Stimulated activated naive B cell treated with anti-CD40 and anti-IgM and Interleukin-4, amounts not matched to agents 10 μg/mL and 1 μg/mL and 100 μg/mL, for 72 hours (primary cell): ENCODE measurements at regions not wholly inside any gene's neighbourhood (a gene's known extent, or its start where the extent isn't known, plus 50 kb on each side); places are given as distances from the start of the nearest gene placed in this dataset.
"Not testable (repeated sequence)": the region's sequence is repeated elsewhere in the genome, so short reads cannot be mapped to it uniquely, and the experiment has no call there.

Experiments
- ATAC-seq, 2 donors: fragments of 150-1000 bp; cut with Tn5 transposase; replicated peaks; 2 replicates each; pipeline ENCODE4 v1.10.0; 2021; ENCODE audit warnings: moderate library complexity in 1 of 2
- DNase-seq: peaks from one replicate; pipeline ENCODE4 v3.0.0; 2021
- H3K27ac Mint-ChIP-seq: one replicate; pipeline ENCODE4 v1.8.0; 2022; ENCODE audit warnings: mild to moderate bottlenecking, mixed read lengths
- H3K27me3 Mint-ChIP-seq, 2 donors: one replicate each; pipeline ENCODE4 v1.8.0; 2022; ENCODE audit warnings: mixed read lengths in 2 of 2
- H3K36me3 Mint-ChIP-seq, 2 donors: one replicate each; pipeline ENCODE4 v1.8.0; 2022; ENCODE audit warnings: mixed read lengths in 2 of 2, mild to moderate bottlenecking in 1 of 2
- H3K4me1 Mint-ChIP-seq, 2 donors: one replicate each; pipeline ENCODE4 v1.8.0; 2022; ENCODE audit warnings: mixed read lengths in 2 of 2, mild to moderate bottlenecking in 1 of 2
- H3K4me3 Mint-ChIP-seq, 2 donors: one replicate each; pipeline ENCODE4 v1.8.0; 2022; ENCODE audit warnings: mild to moderate bottlenecking in 2 of 2, mixed read lengths in 2 of 2, moderate library complexity in 1 of 2
- H3K9me3 Mint-ChIP-seq, 2 donors: one replicate each; pipeline ENCODE4 v1.8.0; 2022; ENCODE audit warnings: mixed read lengths in 2 of 2, mild to moderate bottlenecking in 1 of 2

DNA sequence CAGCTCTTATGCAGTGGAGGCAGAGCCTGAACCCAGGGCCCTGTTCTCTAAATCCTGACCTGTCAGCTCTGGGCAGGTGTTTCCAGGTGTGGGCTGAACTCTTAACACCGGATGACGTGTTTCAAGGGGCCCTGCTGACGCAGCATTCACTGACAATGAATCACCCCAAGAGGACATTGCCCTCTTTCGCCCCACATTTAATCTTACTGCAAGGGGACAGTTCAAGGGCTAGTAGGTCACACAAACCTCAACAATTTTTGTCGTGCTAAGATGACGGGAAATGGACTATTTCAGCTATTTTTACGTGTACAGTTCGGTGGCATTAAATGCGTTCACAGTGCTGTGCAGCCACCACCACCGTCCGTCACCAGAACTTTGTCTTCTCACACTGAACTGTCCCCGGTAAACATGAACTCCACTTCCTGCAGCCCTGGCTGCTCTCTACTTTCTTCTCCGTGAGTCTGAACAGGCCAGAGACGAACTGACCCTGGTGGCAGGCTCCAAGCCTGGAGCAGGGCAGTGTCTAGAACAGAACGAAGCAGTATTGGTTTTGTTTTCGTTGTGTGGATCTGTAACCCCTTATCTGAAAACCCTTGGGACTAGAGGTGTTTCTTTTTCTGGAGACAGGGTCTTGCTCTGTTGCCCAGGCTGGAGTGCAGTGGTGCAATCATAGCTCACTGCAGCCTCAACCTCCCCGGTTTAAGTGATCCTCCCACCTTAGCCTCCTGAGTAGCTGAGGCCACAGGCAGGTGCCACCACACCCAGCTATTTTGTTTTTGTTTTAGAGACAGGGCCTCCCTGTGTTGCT is 88.4 kb upstream of the CIBAR2 start:
- no peak overlapping the region for H3K4me3 Mint-ChIP-seq

DNA sequence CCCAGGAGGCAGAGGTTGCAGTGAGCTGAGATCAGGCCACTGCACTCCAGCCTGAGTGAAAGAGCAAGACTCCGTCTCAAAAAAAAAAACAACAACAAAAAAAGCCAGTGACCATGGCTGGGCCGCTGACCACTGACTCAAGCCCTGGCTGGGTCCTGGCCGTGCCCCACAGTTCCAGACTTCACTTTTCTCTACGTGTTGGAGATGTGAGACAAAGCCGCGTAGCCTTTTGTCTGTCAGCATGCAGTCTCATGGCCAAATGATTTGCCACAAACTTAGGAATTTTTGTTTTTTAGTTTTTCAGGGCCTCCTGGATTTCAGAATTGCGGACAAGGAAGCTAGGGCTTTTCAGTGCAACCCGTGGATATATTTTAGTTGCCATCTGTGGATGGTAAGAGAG is 89.3 kb upstream of the CIBAR2 start:
- ATAC-seq (no peak), DNase-seq (no peak)
- H3K4me1 Mint-ChIP-seq, result peaks cover 0 to 2% of the 10 kb centered on the region in 2 donors
- H3K9me3 Mint-ChIP-seq, result no peaks in the 10 kb centered on the region
- no peaks in the 10 kb centered on the region for H3K36me3 Mint-ChIP-seq
- peaks cover 7 to 21% of the 10 kb centered on the region in 2 donors for H3K27me3 Mint-ChIP-seq
- no peak overlapping the region for H3K27ac Mint-ChIP-seq
- H3K4me3 Mint-ChIP-seq, result no peak overlapping the region

More for the DNA sequence above, 88.4 kb upstream of the CIBAR2 start:
- ATAC-seq, result no peak
- Mint-ChIP-seq H3K9me3 (no peaks in the 10 kb centered on the region), H3K4me1 (peaks cover 0 to 2% of the 10 kb centered on the region in 2 donors), H3K36me3 (no peaks in the 10 kb centered on the region), H3K27ac (no peak overlapping the region), H3K27me3 (peaks cover 7 to 14% of the 10 kb centered on the region in 2 donors)
- DNase-seq, result no peak

DNA sequence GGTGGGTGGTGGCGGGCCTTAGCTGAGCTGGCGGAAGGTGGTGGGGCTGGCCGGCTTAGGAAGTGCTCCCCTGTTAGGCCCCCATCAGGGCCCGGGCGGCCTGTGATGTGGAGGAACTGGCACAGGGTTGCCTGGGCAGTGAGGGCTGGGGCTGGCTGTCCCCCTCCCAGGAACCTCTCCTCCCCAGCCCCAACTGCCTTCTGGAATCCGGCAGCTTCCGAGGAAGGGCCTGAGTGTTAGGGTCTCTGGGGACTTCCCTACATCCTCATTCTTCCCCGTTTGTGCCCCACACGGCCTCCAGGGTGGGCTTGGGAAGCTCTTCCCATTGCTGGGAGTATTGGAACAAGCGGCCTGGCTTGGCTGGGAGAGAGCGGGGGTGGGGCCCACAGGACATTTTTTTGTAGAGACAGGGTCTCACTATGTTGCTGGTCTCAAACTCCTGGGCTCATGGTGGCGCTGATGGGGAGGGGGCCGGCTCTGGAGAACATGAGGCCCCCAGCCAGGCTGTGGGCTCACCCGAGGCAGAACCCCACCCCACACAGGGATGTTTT is 89.9 kb upstream of the CIBAR2 start:
- peaks cover 7 to 25% of the 10 kb centered on the region in 2 donors for H3K27me3 Mint-ChIP-seq
- H3K4me1 Mint-ChIP-seq, result peaks cover 0 to 2% of the 10 kb centered on the region in 2 donors
- no peaks in the 10 kb centered on the region for H3K36me3 Mint-ChIP-seq
- H3K9me3 Mint-ChIP-seq, result no peaks in the 10 kb centered on the region
- DNase-seq (no peak), ATAC-seq (no peak)
- peak overlapping the region; percentile 25 for H3K27ac Mint-ChIP-seq
- no peak overlapping the region for H3K4me3 Mint-ChIP-seq

DNA sequence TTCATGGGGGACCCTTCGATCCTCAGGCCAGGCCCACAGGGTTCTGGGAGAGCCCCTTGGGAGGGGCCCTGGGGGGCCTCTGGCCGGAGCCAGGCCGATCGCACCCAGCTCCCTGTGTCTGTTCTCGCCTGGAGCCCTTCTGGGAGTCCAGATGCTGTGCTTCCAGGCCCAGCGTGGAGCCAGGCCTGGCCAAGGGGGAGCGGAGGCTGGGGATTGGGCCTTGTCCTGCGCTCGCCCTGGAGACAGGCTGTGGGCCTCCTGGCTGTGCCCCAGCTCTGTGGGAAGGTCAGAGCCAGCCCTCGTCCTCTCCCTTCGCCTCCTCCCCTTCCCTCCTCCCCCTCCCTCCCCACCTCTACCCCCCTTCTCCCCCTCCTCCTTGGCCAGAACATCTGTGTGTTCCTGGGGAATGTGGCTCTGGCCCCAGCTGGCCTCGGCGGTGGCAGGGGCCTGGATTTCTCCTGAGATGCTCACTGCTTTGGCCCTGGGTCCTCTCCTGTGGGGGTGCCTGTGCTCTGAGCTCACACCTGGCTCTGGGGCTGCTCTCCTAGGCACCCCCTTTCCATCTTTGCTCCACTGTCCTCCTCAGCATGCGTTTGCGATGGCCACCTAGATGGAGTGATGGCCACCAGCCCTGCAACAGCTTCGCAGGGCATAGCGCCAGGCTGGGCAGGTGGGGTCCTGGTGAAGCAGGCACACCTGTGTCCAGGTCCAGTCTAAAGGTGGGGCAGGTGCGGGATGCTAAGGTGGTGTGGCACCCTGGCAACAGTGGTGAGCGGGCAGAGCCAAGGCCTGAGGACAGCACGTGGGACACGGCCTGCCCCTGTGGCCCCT is 90.6 kb upstream of the CIBAR2 start:
- DNase-seq, result no peak
- H3K4me1 Mint-ChIP-seq, result peaks cover 0 to 2% of the 10 kb centered on the region in 2 donors
- H3K9me3 Mint-ChIP-seq, result no peaks in the 10 kb centered on the region
- H3K36me3 Mint-ChIP-seq, result no peaks in the 10 kb centered on the region
- no peak overlapping the region for H3K27ac Mint-ChIP-seq
- no peak overlapping the region for H3K4me3 Mint-ChIP-seq
- no peak for ATAC-seq
- peaks cover 7 to 27% of the 10 kb centered on the region in 2 donors for H3K27me3 Mint-ChIP-seq

DNA sequence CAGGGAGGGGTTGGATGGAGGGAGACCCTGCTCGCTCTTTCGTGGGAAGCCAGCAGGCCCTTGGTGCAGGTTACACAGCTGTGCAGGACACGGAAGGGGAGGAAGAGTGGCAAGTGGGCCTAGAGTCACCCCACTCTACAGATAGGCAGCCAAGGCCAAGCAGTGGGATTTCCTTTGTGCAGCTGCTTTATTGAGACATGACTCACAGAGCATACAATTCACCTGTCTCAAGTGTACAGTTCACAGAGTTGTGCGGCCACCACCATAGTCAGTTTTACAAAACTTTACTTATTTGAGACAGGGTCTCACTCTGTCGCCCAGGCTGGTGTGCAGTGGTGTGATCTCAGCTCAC is 91.2 kb upstream of the CIBAR2 start:
- ATAC-seq (no peak), DNase-seq (no peak)
- peaks cover 7 to 23% of the 10 kb centered on the region in 2 donors for H3K27me3 Mint-ChIP-seq
- no peak overlapping the region for H3K27ac Mint-ChIP-seq
- H3K36me3 Mint-ChIP-seq, result no peaks in the 10 kb centered on the region
- H3K4me1 Mint-ChIP-seq, result peaks cover 0 to 2% of the 10 kb centered on the region in 2 donors
- H3K9me3 Mint-ChIP-seq, result no peaks in the 10 kb centered on the region
- H3K4me3 Mint-ChIP-seq, result no peak overlapping the region

DNA sequence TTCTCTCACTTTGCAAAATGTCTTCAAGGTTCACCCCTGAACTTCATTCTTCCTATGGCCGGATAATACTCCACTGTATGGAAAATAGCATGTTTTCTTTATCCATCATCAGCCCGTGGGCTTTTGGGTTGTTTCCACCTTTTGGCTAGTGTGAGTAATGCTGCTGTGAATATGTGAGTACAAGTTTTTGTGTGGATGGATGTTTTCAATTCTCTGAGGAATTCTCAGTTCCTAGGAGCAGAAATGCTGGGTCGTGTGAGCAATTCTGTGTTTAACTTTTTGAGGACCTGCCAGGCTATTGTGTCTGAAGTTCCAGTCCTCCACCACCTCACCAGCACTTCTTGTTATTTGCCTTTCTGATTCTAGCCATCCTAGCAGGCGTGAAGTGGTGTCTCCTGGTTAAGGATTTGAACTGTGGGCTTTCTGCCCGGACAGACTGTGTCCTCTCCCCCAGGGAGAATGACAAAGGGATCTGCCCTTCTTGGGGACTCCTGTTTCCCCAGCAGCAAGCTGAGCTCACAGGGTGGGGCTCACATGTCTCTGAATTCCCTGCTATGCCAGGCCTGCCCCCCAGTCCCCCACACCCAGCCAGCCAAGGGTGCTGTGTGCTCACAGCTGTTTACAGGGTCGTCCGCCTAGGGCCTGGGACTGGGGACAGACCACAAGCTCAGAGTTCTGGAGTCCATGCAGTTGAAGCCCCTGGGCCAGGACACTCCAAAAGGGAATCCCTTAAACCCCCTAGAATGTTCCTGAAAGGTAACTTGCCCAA is 92.2 kb upstream of the CIBAR2 start:
- H3K4me3 Mint-ChIP-seq, result no peak overlapping the region
- peaks cover 0 to 2% of the 10 kb centered on the region in 2 donors for H3K4me1 Mint-ChIP-seq
- H3K27me3 Mint-ChIP-seq, result peaks cover 11 to 29% of the 10 kb centered on the region in 2 donors
- H3K27ac Mint-ChIP-seq, result no peak overlapping the region
- H3K36me3 Mint-ChIP-seq, result no peaks in the 10 kb centered on the region
- no peak for DNase-seq
- ATAC-seq, result no peak
- H3K9me3 Mint-ChIP-seq, result peaks cover 0 to 2% of the 10 kb centered on the region in 2 donors

DNA sequence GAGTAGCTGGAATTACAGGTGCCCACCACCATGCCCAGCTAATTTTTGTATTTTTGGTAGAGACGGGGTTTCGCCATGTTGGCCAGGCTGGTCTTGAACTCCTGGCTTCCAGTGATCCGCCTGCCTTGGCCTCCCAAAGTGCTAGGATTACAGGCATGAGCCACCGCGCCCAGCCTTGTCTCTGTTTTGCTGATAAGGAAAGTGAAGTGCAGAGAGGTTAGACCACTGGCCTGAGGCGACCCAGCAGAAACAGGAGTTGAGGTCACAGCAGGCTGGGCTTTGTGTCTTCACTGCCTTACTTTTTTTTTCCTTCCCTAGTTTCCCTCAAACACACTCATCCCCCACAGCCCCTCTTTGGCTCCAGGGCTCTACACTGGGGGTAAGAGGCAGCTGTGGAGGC is 93.0 kb upstream of the CIBAR2 start:
- not testable (repeated sequence) for H3K4me1 Mint-ChIP-seq, H3K9me3 Mint-ChIP-seq, DNase-seq, ATAC-seq, H3K36me3 Mint-ChIP-seq, H3K4me3 Mint-ChIP-seq, H3K27ac Mint-ChIP-seq
- H3K27me3 Mint-ChIP-seq, result peaks cover 11 to 29% of the 10 kb centered on the region in 2 donors

DNA sequence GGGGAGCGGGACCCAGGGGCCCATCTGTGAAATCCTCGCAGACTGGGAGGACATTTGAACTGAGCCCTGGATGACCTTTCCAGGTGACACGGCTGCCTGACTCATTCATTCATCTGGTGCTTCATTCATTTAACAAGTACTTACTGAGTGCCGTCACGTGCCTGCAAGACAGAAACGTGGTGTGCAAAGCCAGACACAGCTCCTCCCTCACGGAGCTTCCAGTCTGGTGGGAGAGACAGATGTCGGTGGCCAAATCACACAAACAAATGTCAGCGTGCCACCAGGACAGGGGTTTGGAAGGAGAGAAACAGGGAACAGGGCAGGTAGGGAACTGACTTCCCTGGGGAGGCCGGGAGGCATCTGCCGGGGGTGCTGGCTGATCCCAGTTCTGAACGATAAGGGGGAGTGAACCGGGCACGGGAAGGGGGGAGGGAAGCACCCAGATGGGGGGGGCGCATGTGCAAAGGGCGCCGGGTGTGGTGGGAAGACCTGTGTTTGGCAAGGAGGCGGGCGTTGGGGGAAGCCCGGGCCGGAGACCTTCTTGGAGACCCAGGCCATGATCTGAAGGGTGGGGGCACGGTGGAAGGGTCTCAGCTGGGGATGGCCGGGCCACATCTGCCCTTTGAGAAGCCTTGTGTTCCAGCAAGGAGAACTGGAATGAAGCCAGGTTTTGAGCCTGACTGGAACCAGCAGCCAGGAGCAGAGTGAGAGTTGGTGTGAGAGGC is 93.6 kb upstream of the CIBAR2 start:
- Mint-ChIP-seq H3K36me3 (no peaks in the 10 kb centered on the region), H3K9me3 (peaks cover 0 to 2% of the 10 kb centered on the region in 2 donors), H3K4me3 (no peak overlapping the region), H3K27me3 (peaks cover 14 to 29% of the 10 kb centered on the region in 2 donors), H3K27ac (no peak overlapping the region), H3K4me1 (no peaks in the 10 kb centered on the region)
- DNase-seq (no peak), ATAC-seq (no peak)

DNA sequence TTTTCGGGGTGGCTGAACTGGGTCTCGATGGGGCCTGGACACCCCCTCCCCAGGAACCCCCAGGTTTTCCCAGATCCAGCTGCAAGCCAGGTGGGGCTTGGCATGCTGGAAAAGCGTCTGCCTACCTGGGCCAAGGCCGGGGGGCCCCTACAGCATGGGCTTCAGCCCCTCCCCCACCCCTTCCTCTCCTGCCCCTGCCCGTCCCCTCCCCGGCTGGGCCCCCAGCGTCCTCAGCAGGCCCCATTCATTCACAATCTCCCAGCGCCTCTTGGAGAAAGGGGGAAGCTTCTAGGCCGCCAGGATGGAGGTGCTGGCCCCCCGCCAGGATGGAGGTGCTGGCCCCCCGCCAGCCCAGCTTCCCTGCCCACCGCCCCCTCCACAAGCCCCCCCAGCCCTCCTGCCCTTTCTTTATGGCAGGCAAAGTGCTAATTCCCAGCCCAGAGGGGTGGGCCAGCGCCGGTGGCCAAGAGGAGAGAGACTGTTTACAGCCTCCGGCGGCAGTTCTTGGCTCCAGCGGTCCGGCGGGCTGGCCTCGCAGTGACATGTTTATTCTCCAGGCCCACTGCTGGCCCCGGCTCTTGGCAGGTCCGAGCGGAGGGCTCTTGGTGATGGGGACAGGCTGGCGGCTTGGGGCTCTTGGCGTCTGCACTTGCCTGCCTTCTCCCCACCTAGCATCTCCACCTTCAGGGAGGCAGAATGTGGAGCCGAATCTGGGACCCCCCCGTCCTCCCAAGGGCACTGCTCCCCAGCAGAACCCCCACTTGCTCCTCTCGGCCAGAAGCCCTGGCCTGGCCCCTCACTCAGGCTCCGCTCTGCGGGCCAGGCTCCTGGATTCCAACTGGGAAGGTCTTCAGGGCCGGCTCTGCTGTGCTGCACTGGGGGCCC is 94.4 kb upstream of the CIBAR2 start:
- Mint-ChIP-seq H3K27ac (no peak overlapping the region), H3K36me3 (no peaks in the 10 kb centered on the region), H3K27me3 (peaks cover 14 to 29% of the 10 kb centered on the region in 2 donors), H3K4me1 (no peaks in the 10 kb centered on the region), H3K4me3 (no peak overlapping the region), H3K9me3 (peaks cover 0 to 2% of the 10 kb centered on the region in 2 donors)
- DNase-seq (no peak), ATAC-seq (no peak)

DNA sequence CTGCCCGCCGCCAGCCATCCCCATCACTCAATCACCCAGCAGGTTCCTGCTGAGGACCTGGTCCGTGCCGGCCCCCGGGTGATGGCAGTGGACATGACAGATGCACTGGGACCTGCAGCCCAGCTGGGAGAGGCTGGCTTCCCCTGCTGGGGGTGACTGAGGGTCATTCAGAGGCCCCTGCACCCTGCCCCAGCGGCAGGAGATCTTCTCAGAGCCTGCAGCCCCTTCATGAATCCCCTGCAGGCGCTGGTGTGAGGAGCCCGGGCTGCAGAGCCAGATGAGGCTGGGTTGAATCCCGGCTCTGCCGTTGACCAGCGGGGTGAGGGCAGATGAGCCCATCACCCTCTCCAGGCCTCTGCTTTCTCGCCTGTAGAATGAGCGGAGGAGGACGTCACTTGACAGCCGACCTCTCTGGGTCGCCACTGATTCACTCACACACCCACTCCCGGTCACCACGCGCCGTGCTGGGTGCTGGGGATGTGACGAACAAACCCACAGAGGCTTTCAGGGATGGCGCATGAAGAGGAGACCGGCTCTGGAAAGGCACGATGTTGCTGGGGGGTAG is 95.2 kb upstream of the CIBAR2 start:
- peaks cover 14 to 29% of the 10 kb centered on the region in 2 donors for H3K27me3 Mint-ChIP-seq
- H3K9me3 Mint-ChIP-seq, result peaks cover 0 to 2% of the 10 kb centered on the region in 2 donors
- DNase-seq (no peak), ATAC-seq (no peak)
- H3K27ac Mint-ChIP-seq, result no peak overlapping the region
- no peaks in the 10 kb centered on the region for H3K4me1 Mint-ChIP-seq
- no peaks in the 10 kb centered on the region for H3K36me3 Mint-ChIP-seq
- no peak overlapping the region for H3K4me3 Mint-ChIP-seq

DNA sequence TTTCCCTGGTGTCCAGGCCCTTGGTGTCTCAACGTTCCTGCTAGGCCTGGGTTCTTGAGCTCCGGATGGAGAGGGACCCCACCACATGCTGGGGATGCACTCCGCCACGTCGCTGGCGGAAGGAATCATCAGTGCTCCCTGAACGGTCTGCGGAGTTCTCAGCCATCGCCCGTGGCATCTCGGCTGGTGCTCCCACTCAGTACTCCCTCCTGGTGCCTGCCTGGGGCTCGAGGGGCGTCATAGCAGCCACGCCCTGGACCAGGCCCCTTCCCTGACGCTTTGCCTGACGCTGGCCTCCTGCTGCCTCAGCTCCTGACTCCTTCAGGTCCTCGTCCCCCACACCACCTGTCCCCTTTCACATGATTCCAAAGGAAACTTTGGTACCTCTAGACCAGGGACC is 95.9 kb upstream of the CIBAR2 start:
- Mint-ChIP-seq H3K4me3 (no peak overlapping the region), H3K9me3 (peaks cover 0 to 2% of the 10 kb centered on the region in 2 donors), H3K27me3 (peaks cover 14 to 29% of the 10 kb centered on the region in 2 donors), H3K27ac (no peak overlapping the region), H3K4me1 (no peaks in the 10 kb centered on the region), H3K36me3 (no peaks in the 10 kb centered on the region)
- no peak for ATAC-seq
- no peak for DNase-seq

DNA sequence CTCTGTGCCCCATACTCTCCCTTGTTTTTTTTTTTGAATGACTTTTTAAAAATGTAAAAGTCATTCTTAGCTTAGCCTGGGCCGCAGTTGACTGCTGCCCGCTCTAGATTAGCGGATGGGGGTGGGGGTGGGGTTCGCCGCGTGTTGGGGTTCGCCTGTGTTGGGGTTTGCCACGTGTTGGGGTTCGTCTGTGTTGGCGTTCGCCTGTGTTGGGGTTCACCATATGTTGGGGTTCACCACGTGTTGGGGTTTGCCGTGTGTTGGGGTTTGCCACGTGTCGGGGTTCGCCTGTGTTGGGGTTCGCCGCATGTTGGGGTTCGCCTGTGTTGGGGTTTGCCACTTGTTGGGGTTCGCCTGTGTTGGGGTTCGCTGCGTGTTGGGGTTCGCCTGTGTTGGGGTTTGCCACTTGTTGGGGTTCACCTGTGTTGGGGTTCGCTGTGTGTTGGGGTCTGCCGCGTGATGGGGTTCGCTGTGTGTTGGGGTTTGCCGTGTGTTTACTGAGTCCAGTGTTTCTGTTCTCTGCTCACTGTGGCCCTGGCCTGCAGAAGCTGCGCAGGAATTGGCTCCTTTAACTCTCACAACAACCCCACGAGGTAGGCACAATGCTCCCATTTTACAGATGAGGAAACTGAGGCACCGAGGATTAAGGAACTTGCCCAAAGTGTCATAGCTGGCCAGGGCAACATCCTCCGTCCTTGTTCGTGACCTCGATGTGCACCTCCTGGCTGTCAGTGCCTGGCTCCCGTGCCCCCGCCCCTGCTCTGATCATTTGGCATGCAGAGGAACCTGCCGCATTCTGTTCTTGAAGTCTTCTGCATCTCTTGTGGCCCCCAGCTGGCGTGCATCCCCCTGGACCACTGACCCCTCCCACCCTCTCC is 96.6 kb upstream of the CIBAR2 start:
- Mint-ChIP-seq H3K4me3 (no peak overlapping the region), H3K4me1 (no peaks in the 10 kb centered on the region), H3K27ac (no peak overlapping the region), H3K27me3 (peaks cover 17 to 34% of the 10 kb centered on the region in 2 donors), H3K36me3 (no peaks in the 10 kb centered on the region), H3K9me3 (peaks cover 0 to 2% of the 10 kb centered on the region in 2 donors)
- ATAC-seq (no peak), DNase-seq (no peak)
